ENCODE measurements at regions not wholly inside any gene's neighbourhood (a gene's known extent, or its start where the extent isn't known, plus 50 kb on each side); places are given as distances from the start of the nearest gene placed in this dataset.
"Not testable (repeated sequence)": the region's sequence is repeated elsewhere in the genome, so short reads cannot be mapped to it uniquely, and the experiment has no call there.

DNA sequence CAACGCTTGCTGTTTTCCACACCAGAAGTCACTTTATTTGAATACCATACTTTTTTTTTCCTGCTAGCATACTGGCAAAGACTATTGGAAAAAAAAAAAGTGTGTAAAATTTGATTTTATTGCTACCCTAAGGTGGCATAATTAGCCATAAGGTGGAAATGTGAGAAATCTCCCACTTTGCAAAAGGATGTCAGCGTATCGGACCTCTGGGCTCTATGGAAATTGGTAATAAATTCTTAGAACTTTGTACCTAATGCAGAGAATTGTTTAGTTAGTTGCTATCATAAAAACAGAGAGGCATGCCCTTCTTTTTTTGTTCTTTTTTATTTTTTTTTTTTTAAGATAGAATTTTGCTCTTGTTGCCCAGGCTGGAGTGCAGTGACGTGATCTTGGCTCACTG, 63.7 kb upstream of the GMDS start:
- no peaks in the 10 kb centered on the region for H3K4me1 Mint-ChIP-seq
- H3K27me3 Mint-ChIP-seq (ENCODE audit: low read depth): no peaks in the 10 kb centered on the region
- H3K36me3 Mint-ChIP-seq (ENCODE audit: low read depth): peaks cover 13% of the 10 kb centered on the region
- TF ChIP-seq, protein P1, sequence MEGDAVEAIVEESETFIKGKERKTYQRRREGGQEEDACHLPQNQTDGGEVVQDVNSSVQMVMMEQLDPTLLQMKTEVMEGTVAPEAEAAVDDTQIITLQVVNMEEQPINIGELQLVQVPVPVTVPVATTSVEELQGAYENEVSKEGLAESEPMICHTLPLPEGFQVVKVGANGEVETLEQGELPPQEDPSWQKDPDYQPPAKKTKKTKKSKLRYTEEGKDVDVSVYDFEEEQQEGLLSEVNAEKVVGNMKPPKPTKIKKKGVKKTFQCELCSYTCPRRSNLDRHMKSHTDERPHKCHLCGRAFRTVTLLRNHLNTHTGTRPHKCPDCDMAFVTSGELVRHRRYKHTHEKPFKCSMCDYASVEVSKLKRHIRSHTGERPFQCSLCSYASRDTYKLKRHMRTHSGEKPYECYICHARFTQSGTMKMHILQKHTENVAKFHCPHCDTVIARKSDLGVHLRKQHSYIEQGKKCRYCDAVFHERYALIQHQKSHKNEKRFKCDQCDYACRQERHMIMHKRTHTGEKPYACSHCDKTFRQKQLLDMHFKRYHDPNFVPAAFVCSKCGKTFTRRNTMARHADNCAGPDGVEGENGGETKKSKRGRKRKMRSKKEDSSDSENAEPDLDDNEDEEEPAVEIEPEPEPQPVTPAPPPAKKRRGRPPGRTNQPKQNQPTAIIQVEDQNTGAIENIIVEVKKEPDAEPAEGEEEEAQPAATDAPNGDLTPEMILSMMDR (conservative IDR thresholded peaks at IDR 0.05): no peak
- no peak for DNase-seq (ENCODE audit: low read depth, low spot score)
- no peak overlapping the region for H3K27ac Mint-ChIP-seq (ENCODE audit: unreplicated experiment)
- no peak overlapping the region for H3K4me3 Mint-ChIP-seq
- peaks cover 6% of the 10 kb centered on the region for H3K9me3 Mint-ChIP-seq

DNA sequence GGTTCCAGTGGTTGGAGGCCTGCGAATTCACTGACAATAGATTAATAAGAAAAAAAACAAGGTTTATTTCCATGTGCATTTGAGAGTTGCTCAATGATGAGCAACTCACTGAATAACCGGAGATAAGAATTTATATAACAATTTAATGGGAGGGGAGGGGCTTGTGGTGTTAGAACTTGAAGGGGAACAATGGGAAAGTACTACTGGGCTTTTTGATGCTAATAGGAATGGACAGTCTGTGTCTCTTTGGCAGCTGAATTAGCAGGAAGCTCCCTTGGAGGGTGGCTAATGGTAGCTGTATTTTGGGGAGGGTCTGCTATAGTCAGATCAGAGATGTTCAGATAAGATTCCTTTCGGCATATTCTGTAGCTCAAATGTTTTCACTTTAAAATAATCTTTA, 62.4 kb upstream of the GMDS start:
- peaks cover 6% of the 10 kb centered on the region for H3K9me3 Mint-ChIP-seq
- peaks cover 13% of the 10 kb centered on the region for H3K36me3 Mint-ChIP-seq (ENCODE audit: low read depth)
- no peaks in the 10 kb centered on the region for H3K27me3 Mint-ChIP-seq (ENCODE audit: low read depth)
- DNase-seq (ENCODE audit: low read depth, low spot score): no peak
- no peak overlapping the region for H3K27ac Mint-ChIP-seq (ENCODE audit: unreplicated experiment)
- no peaks in the 10 kb centered on the region for H3K4me1 Mint-ChIP-seq
- TF ChIP-seq, protein P1 (conservative IDR thresholded peaks at IDR 0.05): no peak
- no peak overlapping the region for H3K4me3 Mint-ChIP-seq

DNA sequence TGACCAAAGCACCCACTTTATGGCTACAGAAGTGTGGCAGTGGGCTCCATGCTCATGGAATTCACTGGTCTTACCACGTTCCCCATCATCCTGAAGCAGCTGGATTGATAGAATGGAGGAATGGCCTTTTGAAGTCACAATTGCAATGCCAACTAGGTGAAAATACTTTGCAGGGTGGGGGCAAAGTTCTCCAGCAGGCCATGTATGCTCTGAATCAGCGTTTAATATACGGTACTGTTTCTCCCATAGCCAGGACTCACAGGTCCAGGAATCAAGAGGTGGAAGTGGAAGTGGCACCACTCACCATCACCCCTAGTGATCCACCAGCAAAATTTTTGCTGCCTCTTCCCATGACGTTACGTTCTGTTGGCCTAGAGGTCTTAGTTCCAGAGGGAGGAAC, 60.5 kb upstream of the GMDS start:
- H3K9me3 Mint-ChIP-seq: peaks cover 13% of the 10 kb centered on the region
- DNase-seq (ENCODE audit: low read depth, low spot score): no peak

DNA sequence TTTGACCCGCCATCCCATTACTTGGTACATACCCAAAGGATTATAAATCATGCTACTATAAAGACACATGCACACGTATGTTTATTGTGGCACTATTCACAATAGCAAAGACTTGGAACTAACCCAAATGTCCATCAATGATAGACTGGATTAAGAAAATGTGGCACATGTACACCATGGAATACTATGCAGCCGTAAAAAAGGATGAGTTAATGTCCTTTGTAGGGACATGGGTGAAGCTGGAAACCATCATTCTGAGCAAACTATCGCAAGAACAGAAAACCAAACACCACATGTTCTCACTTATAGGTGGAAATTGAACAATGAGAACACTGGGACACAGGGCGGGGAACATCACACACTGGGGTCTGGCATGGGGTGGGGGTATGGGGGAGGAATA, 57.1 kb upstream of the GMDS start:
- not testable (repeated sequence) for H3K4me3 Mint-ChIP-seq; DNase-seq (ENCODE audit: low read depth, low spot score); H3K27me3 Mint-ChIP-seq (ENCODE audit: low read depth); H3K27ac Mint-ChIP-seq (ENCODE audit: unreplicated experiment); H3K4me1 Mint-ChIP-seq
- H3K36me3 Mint-ChIP-seq (ENCODE audit: low read depth): peaks cover 36% of the 10 kb centered on the region
- H3K9me3 Mint-ChIP-seq: peaks cover 25% of the 10 kb centered on the region

More for the DNA sequence above, 60.5 kb upstream of the GMDS start:
- Mint-ChIP-seq H3K4me3 (no peak overlapping the region), H3K36me3 (ENCODE audit: low read depth) (peaks cover 18% of the 10 kb centered on the region), H3K4me1 (no peaks in the 10 kb centered on the region), H3K27ac (ENCODE audit: unreplicated experiment) (no peak overlapping the region), H3K27me3 (ENCODE audit: low read depth) (no peaks in the 10 kb centered on the region)
- TF ChIP-seq, protein P1 (conservative IDR thresholded peaks at IDR 0.05): no peak

DNA sequence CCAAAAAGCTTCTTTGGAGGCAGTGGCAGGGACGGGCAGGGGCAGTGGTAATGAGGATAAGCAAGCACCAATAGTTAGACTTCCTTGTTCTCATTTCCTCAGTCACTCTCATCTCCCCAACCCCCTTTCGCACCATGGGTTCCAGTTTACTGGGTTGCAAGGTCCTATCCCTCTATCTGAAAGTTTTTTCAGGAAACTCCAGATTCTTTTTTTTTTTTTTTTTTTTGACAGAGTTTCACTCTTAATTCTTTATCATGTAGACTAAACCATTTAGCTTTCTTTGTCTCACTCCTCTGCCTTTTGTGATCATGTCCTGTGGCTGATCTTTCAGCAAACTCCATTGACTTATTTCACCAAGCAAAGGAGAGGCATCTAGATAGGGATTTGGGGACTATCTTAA, 51.4 kb upstream of the GMDS start:
- TF ChIP-seq, protein P1 (conservative IDR thresholded peaks at IDR 0.05): no peak
- no peaks in the 10 kb centered on the region for H3K4me1 Mint-ChIP-seq
- no peaks in the 10 kb centered on the region for H3K27me3 Mint-ChIP-seq (ENCODE audit: low read depth)
- peaks cover 36% of the 10 kb centered on the region for H3K36me3 Mint-ChIP-seq (ENCODE audit: low read depth)
- no peak for DNase-seq (ENCODE audit: low read depth, low spot score)
- H3K4me3 Mint-ChIP-seq: no peak overlapping the region
- no peak overlapping the region for H3K27ac Mint-ChIP-seq (ENCODE audit: unreplicated experiment)
- peaks cover 38% of the 10 kb centered on the region for H3K9me3 Mint-ChIP-seq

All from neural crest cell (in vitro differentiated cells).